WI38 (cell line): ENCODE measurements at regions not wholly inside any gene's neighbourhood (a gene's known extent, or its start where the extent isn't known, plus 50 kb on each side); places are given as distances from the start of the nearest gene placed in this dataset.

Source experiments
- H3K4me3 ChIP-seq: 2 replicates; pipeline ENCODE4 v1.5.1; 2011; ENCODE audit warnings: low read depth, mild to moderate bottlenecking, control low read depth, low read length
- CTCF ChIP-seq: IDR thresholded peaks from 2 replicates; pipeline ENCODE4 v1.5.1; 2012; ENCODE audit warnings: low read depth, mild to moderate bottlenecking, control low read depth, low read length

GRCh38 chr11:70604630-70605467 is 206.5 kb downstream of the CTTN start:
- no peak overlapping the region for H3K4me3 ChIP-seq
- no peak for TF ChIP-seq CTCF

- no peak for TF ChIP-seq CTCF
- no peak overlapping the region for H3K4me3 ChIP-seq
Measured at GRCh38 chr11:70605468-70605815, 207.1 kb downstream of the CTTN start.

- H3K4me3 ChIP-seq, result no peak overlapping the region
- TF ChIP-seq CTCF, result no peak
Measured at GRCh38 chr11:70605846-70606245, 207.5 kb downstream of the CTTN start.

GRCh38 chr11:70606248-70606950 is 208.1 kb downstream of the CTTN start:
- TF ChIP-seq CTCF, result no peak
- no peak overlapping the region for H3K4me3 ChIP-seq

- H3K4me3 ChIP-seq, result no peak overlapping the region
- TF ChIP-seq CTCF, result no peak
Measured at GRCh38 chr11:70606951-70607330, 208.6 kb downstream of the CTTN start.

- no peak overlapping the region for H3K4me3 ChIP-seq
- TF ChIP-seq CTCF, result no peak
Measured at GRCh38 chr11:70607561-70607960, 209.2 kb downstream of the CTTN start.
